ENCODE measurements at regions not wholly inside any gene's neighbourhood (a gene's known extent, or its start where the extent isn't known, plus 50 kb on each side); places are given as distances from the start of the nearest gene placed in this dataset.

DNA sequence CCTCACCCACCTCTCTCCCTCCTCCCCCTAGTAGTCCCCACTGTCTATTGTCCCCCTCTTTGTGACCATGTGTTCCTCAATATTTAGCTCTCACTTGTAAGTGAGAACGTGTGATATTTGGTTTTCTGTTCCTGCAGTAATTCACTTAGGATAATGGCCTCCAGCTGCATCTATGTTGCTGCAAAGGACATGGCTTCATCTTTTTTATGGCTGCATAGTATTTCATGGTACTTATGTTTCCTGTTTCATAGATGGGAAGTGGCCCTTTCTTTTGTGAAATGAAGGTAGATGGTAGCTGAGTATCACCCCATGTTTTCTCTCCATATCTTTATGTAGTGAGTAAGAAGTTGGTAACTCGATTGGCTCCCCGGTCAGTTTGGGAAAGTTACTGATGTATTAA, 66.6 kb upstream of the CREB3L1 start:
- no peak overlapping the region for H2AFZ ChIP-seq (ENCODE audit: low read depth, low read length)
- H3K27ac ChIP-seq (ENCODE audit: insufficient read depth, low read depth, low read length): no peak overlapping the region
- BruUV-seq (replicated peaks): no TSS peak
- no peak overlapping the region for H3K4me3 ChIP-seq (replicated peaks in 1 of 3; ENCODE audit: insufficient read depth in 1 of 3, low read depth in 1 of 3, low read length in 3 of 3)
- no peak overlapping the region for H3K4me2 ChIP-seq (ENCODE audit: insufficient read depth, low read length)
- TF ChIP-seq EZH2 (IDR thresholded peaks at IDR 0.05; ENCODE audit: borderline replicate concordance, low read depth, low read length, severe bottlenecking) (no peak), CTCF (IDR thresholded peaks at IDR 0.05; ENCODE audit: extremely low read depth in 1 of 2, insufficient read depth in 1 of 2, low read depth in 1 of 2, low read length in 2 of 2) (no peak), POLR2AphosphoS5 (IDR thresholded peaks at IDR 0.05; ENCODE audit: insufficient read depth, low read depth, low read length) (no peak), MYC (IDR thresholded peaks at IDR 0.05; ENCODE audit: low read depth, low read length) (no peak), POLR2A (IDR thresholded peaks at IDR 0.05; ENCODE audit: low read depth, low read length) (no peak), MAX (IDR thresholded peaks at IDR 0.05; ENCODE audit: insufficient read depth, insufficient read length) (no peak), JUN (IDR thresholded peaks at IDR 0.05; ENCODE audit: borderline replicate concordance, insufficient read depth, insufficient read length, low read depth) (no peak), FOS (IDR thresholded peaks at IDR 0.05; ENCODE audit: borderline replicate concordance, insufficient read depth, low read length) (no peak), GATA2 (IDR thresholded peaks at IDR 0.05; ENCODE audit: insufficient read depth, insufficient read length, low read depth, low read length) (no peak)
- H3K79me2 ChIP-seq (ENCODE audit: control insufficient read depth, insufficient read depth, low read length): no peaks in the 10 kb centered on the region
- H3K9me3 ChIP-seq (replicated peaks; ENCODE audit: control insufficient read depth, insufficient read depth, low read length): no peaks in the 10 kb centered on the region
- no peaks in the 10 kb centered on the region for H3K9me1 ChIP-seq (replicated peaks; ENCODE audit: control insufficient read depth, extremely low read depth, insufficient read depth, low read length)
- no peaks in the 10 kb centered on the region for H3K4me1 ChIP-seq (ENCODE audit: control insufficient read depth, extremely low read depth, insufficient read depth, low read length)
- DNase-seq (ENCODE audit: low read depth, low spot score): no peak
- intact Hi-C loops (cut with micrococcal nuclease): no loop called here
- FAIRE-seq: no peak
- peaks cover 0 to 9% of the 10 kb centered on the region in 2 experiments for H3K27me3 ChIP-seq (ENCODE audit: control insufficient read depth in 2 of 2, insufficient read depth in 2 of 2, low read length in 2 of 2)
- no peaks in the 10 kb centered on the region for H3K36me3 ChIP-seq (ENCODE audit: control insufficient read depth in 2 of 2, extremely low read depth in 1 of 2, insufficient read depth in 2 of 2, low read length in 2 of 2)
- dilution Hi-C loops (cut with MboI; ENCODE audit: extremely low pct_ligation_motif_present, low sequenced_read_pairs): no loop called here
- ChIA-PET POLR2A (no interaction called here), CTCF (interaction anchor here (1.2 kb wide), 1 partner anchor 126 kb away, joined by 3 read pairs; no protein-coding TSS in a partner anchor)
- H3K9ac ChIP-seq (replicated peaks; ENCODE audit: extremely low read depth, insufficient read depth, low read length): no peak overlapping the region
- H4K20me1 ChIP-seq (replicated peaks; ENCODE audit: control insufficient read depth, extremely low read depth, insufficient read depth, low read length): no peaks in the 10 kb centered on the region

All from endothelial cell of umbilical vein (primary cell).